HG02642 (cell line): ENCODE measurements at regions not wholly inside any gene's neighbourhood (a gene's known extent, or its start where the extent isn't known, plus 50 kb on each side); places are given as distances from the start of the nearest gene placed in this dataset.

Experiments
- ATAC-seq: cut with Tn5 transposase; IDR thresholded peaks from one replicate; pipeline ENCODE4 v1.9.1; 2021; ENCODE audit warnings: mild to moderate bottlenecking; ENCODE audit not compliant: unreplicated experiment, poor library complexity

- no peak for ATAC-seq
These were observed 97.1 kb upstream of the GNAO1 start for GRCh38 chr16:56094231-56094630.

- ATAC-seq, result no peak
These were observed 98.2 kb upstream of the GNAO1 start for GRCh38 chr16:56093055-56093454.

GRCh38 chr16:56090076-56090475, 101.2 kb upstream of the GNAO1 start:
- no peak for ATAC-seq

- no peak for ATAC-seq
These were observed 103.7 kb upstream of the GNAO1 start for GRCh38 chr16:56087626-56088025.

GRCh38 chr16:56081371-56081770, 109.9 kb upstream of the GNAO1 start:
- no peak for ATAC-seq

GRCh38 chr16:56075732-56076388, 115.4 kb upstream of the GNAO1 start:
- no peak for ATAC-seq

- ATAC-seq, result no peak
These were observed 117.8 kb upstream of the GNAO1 start for GRCh38 chr16:56073508-56073907.

- no peak for ATAC-seq
These were observed 119.2 kb upstream of the GNAO1 start for GRCh38 chr16:56072096-56072495.

GRCh38 chr16:56068816-56069215, 122.5 kb upstream of the GNAO1 start:
- no peak for ATAC-seq

GRCh38 chr16:56068314-56068713, 123.0 kb upstream of the GNAO1 start:
- no peak for ATAC-seq

- no peak for ATAC-seq
These were observed 123.9 kb upstream of the GNAO1 start for GRCh38 chr16:56067406-56067805.

- ATAC-seq, result no peak
These were observed 124.7 kb upstream of the GNAO1 start for GRCh38 chr16:56066617-56067016.

- ATAC-seq, result no peak
These were observed 128.2 kb upstream of the GNAO1 start for GRCh38 chr16:56063111-56063510.

GRCh38 chr16:56057151-56057550, 134.1 kb upstream of the GNAO1 start:
- ATAC-seq, result no peak

GRCh38 chr16:56050916-56051315, 140.4 kb upstream of the GNAO1 start:
- ATAC-seq, result no peak

GRCh38 chr16:56048425-56049105, 142.7 kb upstream of the GNAO1 start:
- ATAC-seq, result peak; percentile 78

- no peak for ATAC-seq
These were observed 143.7 kb upstream of the GNAO1 start for GRCh38 chr16:56047307-56048234.

GRCh38 chr16:56042416-56042815, 148.9 kb upstream of the GNAO1 start:
- no peak for ATAC-seq

- ATAC-seq, result no peak
These were observed 149.6 kb upstream of the GNAO1 start for GRCh38 chr16:56041556-56042140.

- no peak for ATAC-seq
These were observed 152.7 kb upstream of the GNAO1 start for GRCh38 chr16:56038564-56039098.
